Activated CD8-positive, alpha-beta T cell treated with anti-CD3 and anti-CD28 coated beads for 36 hours (primary cell): ENCODE measurements at regions not wholly inside any gene's neighbourhood (a gene's known extent, or its start where the extent isn't known, plus 50 kb on each side); places are given as distances from the start of the nearest gene placed in this dataset.

Experiments used
- ATAC-seq: fragments of 200-7000 bp; cut with Tn5 transposase; one replicate; pipeline ENCODE4 v1.10.0; 2021; ENCODE audit warnings: mild to moderate bottlenecking, moderate library complexity
- CTCF ChIA-PET: fragments of 350-600 bp; sonication (Branson Sonifier 250); formaldehyde crosslinking; loops from one replicate; lab custom pipeline; 2021; ENCODE audit warnings: antibody characterized with exemption; lab: Charles Lee
- POLR2A ChIA-PET: fragments of 350-600 bp; sonication (Branson Sonifier 250); formaldehyde crosslinking; loops from one replicate; lab custom pipeline; 2021; ENCODE audit warnings: antibody characterized with exemption; lab: Charles Lee
- DNase-seq: peaks from one replicate; pipeline ENCODE4 v3.0.0-alpha.2; 2020
- H3K27ac Mint-ChIP-seq: one replicate; pipeline ENCODE4 v1.8.0; 2021; ENCODE audit warnings: mild to moderate bottlenecking, mixed read lengths
- H3K27me3 Mint-ChIP-seq: one replicate; pipeline ENCODE4 v1.8.0; 2021; ENCODE audit warnings: mixed read lengths
- H3K36me3 Mint-ChIP-seq: one replicate; pipeline ENCODE4 v1.8.0; 2021; ENCODE audit warnings: low read depth, mixed read lengths
- H3K4me1 Mint-ChIP-seq: one replicate; pipeline ENCODE4 v1.8.0; 2021; ENCODE audit warnings: low read depth, mixed read lengths
- H3K4me3 Mint-ChIP-seq: one replicate; pipeline ENCODE4 v1.8.0; 2021; ENCODE audit warnings: mild to moderate bottlenecking, moderate library complexity, mixed read lengths
- H3K9me3 Mint-ChIP-seq: one replicate; pipeline ENCODE4 v1.8.0; 2021; ENCODE audit warnings: mixed read lengths
- intact Hi-C: fragments of 100-400 bp; cut with micrococcal nuclease; formaldehyde crosslinking; loops from one replicate; pipeline ENCODE4 v1.10.0; 2022
- TF ChIP-seq, protein P1 (sequence below): fragments of 200-600 bp; IDR thresholded peaks from one replicate; pipeline ENCODE4 v1.8.0; 2022; ENCODE audit warnings: antibody characterized with exemption, mild to moderate bottlenecking

DNA sequence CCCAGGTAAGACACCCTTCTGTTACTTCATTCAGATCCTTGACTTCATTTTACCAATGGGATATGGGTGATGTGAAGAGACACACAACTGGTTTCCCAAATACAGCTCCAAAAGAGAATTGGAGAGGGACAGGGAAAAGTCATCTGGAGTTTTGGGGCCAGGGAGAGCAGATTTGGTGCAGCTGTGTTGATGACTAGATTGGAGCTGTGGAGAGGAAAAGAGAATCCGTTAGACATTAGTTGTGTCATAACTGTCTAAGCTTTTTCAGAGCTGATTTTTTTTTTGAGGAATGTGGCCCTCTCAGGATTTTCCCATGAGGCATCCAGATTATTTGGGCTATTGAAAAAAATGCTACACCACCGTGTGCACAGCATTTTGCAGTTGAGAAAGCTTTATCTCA lies 423.4 kb downstream of the DMAC1 start:
- ChIA-PET CTCF (interaction anchor here (1.0 kb wide), 1 partner anchor 8 kb away, joined by 4 read pairs; no protein-coding TSS in a partner anchor), POLR2A (no interaction called here)
- intact Hi-C loops, result no loop called here
- Mint-ChIP-seq H3K27me3 (peaks cover 3% of the 10 kb centered on the region), H3K9me3 (no peaks in the 10 kb centered on the region), H3K4me1 (no peaks in the 10 kb centered on the region), H3K36me3 (no peaks in the 10 kb centered on the region), H3K4me3 (no peak overlapping the region), H3K27ac (no peak overlapping the region)
- TF ChIP-seq, protein P1, sequence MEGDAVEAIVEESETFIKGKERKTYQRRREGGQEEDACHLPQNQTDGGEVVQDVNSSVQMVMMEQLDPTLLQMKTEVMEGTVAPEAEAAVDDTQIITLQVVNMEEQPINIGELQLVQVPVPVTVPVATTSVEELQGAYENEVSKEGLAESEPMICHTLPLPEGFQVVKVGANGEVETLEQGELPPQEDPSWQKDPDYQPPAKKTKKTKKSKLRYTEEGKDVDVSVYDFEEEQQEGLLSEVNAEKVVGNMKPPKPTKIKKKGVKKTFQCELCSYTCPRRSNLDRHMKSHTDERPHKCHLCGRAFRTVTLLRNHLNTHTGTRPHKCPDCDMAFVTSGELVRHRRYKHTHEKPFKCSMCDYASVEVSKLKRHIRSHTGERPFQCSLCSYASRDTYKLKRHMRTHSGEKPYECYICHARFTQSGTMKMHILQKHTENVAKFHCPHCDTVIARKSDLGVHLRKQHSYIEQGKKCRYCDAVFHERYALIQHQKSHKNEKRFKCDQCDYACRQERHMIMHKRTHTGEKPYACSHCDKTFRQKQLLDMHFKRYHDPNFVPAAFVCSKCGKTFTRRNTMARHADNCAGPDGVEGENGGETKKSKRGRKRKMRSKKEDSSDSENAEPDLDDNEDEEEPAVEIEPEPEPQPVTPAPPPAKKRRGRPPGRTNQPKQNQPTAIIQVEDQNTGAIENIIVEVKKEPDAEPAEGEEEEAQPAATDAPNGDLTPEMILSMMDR, result no peak
- DNase-seq (no peak), ATAC-seq (no peak)

DNA sequence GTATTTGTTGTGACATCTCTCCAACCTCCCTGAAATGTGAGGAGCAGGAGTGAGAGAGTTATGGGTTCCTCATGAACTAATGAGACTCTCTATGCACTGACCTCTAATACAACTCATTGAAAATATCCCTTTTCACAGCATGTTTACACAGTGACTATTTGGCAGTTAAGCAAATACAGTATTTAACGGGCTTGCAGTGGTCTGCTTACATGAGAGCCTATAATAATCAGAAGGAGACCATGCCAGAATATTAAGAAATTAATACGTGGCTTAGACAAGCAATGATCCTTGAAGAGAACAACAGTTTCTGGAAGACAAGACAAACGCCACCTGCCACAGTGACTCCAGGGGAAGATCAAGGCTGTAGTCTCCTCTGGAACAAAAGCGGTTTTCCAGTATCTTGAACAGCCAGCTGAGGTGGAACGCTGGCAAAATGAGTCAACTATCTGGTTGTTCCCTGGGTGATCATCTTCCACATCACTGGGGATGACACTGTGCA lies 424.5 kb downstream of the DMAC1 start:
- intact Hi-C loops, result no loop called here

DNA sequence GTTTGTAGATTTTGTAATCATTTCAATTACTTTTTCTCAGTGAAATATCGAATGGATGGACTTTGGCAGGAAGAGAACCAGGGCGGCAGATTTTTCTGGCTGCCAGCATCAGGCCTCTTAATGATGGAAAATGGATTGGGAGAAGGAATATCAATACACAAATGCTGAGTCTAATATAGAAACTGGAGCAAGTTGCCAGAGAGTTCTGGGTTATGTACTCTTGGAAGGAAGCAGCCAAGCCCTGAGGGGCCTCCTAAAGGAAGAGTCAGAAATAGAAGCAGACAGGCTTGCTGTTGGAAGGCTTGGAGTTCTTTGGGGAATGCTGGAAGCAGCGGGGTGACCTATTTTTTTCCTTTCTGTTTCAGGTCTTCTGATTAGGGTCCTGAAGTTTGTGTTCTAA lies 428.6 kb downstream of the DMAC1 start:
- Mint-ChIP-seq H3K4me3 (no peak overlapping the region), H3K36me3 (no peaks in the 10 kb centered on the region), H3K4me1 (no peaks in the 10 kb centered on the region), H3K27ac (no peak overlapping the region), H3K9me3 (no peaks in the 10 kb centered on the region), H3K27me3 (no peaks in the 10 kb centered on the region)
- ChIA-PET CTCF (no interaction called here), POLR2A (no interaction called here)
- DNase-seq, result no peak
- intact Hi-C loops, result no loop called here
- TF ChIP-seq, protein P1, result no peak
- ATAC-seq, result no peak

More for the DNA sequence above, 424.5 kb downstream of the DMAC1 start:
- no peak overlapping the region for H3K27ac Mint-ChIP-seq
- ChIA-PET POLR2A (no interaction called here), CTCF (no interaction called here)
- no peak overlapping the region for H3K4me3 Mint-ChIP-seq
- no peaks in the 10 kb centered on the region for H3K9me3 Mint-ChIP-seq
- H3K4me1 Mint-ChIP-seq, result no peaks in the 10 kb centered on the region
- DNase-seq, result no peak
- ATAC-seq, result no peak
- TF ChIP-seq, protein P1, result no peak
- no peaks in the 10 kb centered on the region for H3K36me3 Mint-ChIP-seq
- H3K27me3 Mint-ChIP-seq, result no peaks in the 10 kb centered on the region

DNA sequence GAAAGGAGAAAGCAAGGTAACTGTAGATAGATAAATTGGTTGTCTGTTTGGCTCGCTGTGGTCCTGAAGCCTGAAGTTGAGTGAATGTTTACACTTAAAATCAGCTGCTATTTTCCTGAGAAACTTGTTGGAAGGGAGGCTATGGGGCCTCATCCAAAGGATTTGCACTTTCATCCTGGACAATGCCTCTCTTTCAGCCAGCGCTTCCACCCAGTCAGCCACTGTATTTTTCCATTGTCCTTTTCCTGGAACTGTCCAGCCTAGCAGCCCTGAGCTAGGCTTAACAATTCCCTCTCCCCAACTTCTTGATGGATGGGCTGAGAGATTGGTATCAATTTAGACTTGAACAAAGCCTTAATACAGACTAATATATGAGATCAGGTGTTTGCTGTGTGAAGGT lies 429.2 kb downstream of the DMAC1 start:
- no peak for ATAC-seq
- intact Hi-C loops, result no loop called here

DNA sequence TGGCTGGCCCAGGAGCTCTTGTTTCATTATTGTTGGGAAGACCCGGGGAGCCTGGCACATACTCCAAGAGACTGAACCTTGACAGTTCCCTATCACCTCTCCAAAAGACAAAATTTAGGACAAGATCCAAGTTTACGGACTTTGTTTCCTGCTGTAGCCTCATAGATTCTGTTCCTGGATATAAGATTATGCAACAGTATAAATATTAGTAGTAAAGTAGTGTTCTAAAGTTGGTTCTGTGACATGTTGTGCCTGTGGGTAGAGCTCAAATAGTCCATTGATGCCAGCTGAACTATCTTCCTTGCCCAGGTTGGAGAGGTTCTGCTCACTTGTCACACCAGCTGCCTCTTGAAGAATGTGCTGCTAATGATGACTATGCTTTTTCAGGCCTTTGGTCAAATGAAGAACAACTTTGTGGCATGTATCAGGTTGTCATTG lies 430.2 kb downstream of the DMAC1 start:
- Mint-ChIP-seq H3K4me1 (no peaks in the 10 kb centered on the region), H3K27me3 (no peaks in the 10 kb centered on the region), H3K4me3 (no peak overlapping the region), H3K36me3 (no peaks in the 10 kb centered on the region), H3K27ac (no peak overlapping the region), H3K9me3 (no peaks in the 10 kb centered on the region)
- intact Hi-C loops, result no loop called here
- ATAC-seq, result no peak
- POLR2A ChIA-PET, result no interaction called here
- DNase-seq, result no peak
- TF ChIP-seq, protein P1, result no peak
- CTCF ChIA-PET, result no interaction called here

More for the DNA sequence above, 429.2 kb downstream of the DMAC1 start:
- CTCF ChIA-PET, result no interaction called here
- Mint-ChIP-seq H3K27ac (no peak overlapping the region), H3K36me3 (no peaks in the 10 kb centered on the region), H3K4me1 (no peaks in the 10 kb centered on the region), H3K4me3 (no peak overlapping the region), H3K9me3 (no peaks in the 10 kb centered on the region), H3K27me3 (no peaks in the 10 kb centered on the region)
- POLR2A ChIA-PET, result no interaction called here
- DNase-seq, result no peak
- TF ChIP-seq, protein P1, result no peak
